ENCODE measurements at regions not wholly inside any gene's neighbourhood (a gene's known extent, or its start where the extent isn't known, plus 50 kb on each side); places are given as distances from the start of the nearest gene placed in this dataset.

DNA sequence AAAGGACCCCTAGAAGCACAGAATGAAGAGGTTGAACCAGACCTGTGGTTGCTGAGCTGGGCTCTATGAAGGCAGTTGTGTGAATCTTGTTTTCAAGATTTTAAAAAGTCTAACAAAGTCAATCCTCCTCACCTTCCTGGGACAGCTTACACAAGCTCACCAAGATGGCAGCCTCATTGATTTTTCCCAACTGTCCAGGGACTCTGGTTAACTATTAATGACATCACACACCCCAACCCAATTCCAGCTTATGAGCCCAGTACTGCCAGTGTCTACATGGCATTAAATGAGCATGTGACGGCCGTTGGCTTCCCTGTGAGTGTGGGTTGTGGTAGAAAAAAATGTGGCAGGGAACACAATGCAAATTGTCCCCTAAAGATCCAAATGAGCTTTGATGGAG lies 137.0 kb downstream of the CHST1 start:
- TF ChIP-seq, protein P1, sequence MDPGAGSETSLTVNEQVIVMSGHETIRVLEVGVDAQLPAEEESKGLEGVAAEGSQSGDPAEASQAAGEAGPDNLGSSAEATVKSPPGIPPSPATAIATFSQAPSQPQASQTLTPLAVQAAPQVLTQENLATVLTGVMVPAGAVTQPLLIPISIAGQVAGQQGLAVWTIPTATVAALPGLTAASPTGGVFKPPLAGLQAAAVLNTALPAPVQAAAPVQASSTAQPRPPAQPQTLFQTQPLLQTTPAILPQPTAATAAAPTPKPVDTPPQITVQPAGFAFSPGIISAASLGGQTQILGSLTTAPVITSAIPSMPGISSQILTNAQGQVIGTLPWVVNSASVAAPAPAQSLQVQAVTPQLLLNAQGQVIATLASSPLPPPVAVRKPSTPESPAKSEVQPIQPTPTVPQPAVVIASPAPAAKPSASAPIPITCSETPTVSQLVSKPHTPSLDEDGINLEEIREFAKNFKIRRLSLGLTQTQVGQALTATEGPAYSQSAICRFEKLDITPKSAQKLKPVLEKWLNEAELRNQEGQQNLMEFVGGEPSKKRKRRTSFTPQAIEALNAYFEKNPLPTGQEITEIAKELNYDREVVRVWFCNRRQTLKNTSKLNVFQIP (CRISPR knock-in tag; IDR thresholded peaks at IDR 0.05; ENCODE audit: borderline replicate concordance, low read depth) = no peak
- TF ChIP-seq, protein P2, sequence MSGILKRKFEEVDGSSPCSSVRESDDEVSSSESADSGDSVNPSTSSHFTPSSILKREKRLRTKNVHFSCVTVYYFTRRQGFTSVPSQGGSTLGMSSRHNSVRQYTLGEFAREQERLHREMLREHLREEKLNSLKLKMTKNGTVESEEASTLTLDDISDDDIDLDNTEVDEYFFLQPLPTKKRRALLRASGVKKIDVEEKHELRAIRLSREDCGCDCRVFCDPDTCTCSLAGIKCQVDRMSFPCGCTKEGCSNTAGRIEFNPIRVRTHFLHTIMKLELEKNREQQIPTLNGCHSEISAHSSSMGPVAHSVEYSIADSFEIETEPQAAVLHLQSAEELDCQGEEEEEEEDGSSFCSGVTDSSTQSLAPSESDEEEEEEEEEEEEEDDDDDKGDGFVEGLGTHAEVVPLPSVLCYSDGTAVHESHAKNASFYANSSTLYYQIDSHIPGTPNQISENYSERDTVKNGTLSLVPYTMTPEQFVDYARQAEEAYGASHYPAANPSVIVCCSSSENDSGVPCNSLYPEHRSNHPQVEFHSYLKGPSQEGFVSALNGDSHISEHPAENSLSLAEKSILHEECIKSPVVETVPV (CRISPR knock-in tag; IDR thresholded peaks at IDR 0.05) = no peak
- TF ChIP-seq ZFP3 (CRISPR knock-in tag; IDR thresholded peaks at IDR 0.05) (no peak), TCF4 (CRISPR knock-in tag; IDR thresholded peaks at IDR 0.05; ENCODE audit: borderline replicate concordance) (no peak), ISL1 (CRISPR knock-in tag; IDR thresholded peaks at IDR 0.05) (no peak), CSDC2 (CRISPR knock-in tag; IDR thresholded peaks at IDR 0.05) (no peak), ESRRG (CRISPR knock-in tag; IDR thresholded peaks at IDR 0.05) (no peak), TOX (CRISPR knock-in tag; IDR thresholded peaks at IDR 0.05; ENCODE audit: borderline replicate concordance) (no peak), ZNF70 (CRISPR knock-in tag; IDR thresholded peaks at IDR 0.05) (no peak)
- TF ChIP-seq, protein P3, sequence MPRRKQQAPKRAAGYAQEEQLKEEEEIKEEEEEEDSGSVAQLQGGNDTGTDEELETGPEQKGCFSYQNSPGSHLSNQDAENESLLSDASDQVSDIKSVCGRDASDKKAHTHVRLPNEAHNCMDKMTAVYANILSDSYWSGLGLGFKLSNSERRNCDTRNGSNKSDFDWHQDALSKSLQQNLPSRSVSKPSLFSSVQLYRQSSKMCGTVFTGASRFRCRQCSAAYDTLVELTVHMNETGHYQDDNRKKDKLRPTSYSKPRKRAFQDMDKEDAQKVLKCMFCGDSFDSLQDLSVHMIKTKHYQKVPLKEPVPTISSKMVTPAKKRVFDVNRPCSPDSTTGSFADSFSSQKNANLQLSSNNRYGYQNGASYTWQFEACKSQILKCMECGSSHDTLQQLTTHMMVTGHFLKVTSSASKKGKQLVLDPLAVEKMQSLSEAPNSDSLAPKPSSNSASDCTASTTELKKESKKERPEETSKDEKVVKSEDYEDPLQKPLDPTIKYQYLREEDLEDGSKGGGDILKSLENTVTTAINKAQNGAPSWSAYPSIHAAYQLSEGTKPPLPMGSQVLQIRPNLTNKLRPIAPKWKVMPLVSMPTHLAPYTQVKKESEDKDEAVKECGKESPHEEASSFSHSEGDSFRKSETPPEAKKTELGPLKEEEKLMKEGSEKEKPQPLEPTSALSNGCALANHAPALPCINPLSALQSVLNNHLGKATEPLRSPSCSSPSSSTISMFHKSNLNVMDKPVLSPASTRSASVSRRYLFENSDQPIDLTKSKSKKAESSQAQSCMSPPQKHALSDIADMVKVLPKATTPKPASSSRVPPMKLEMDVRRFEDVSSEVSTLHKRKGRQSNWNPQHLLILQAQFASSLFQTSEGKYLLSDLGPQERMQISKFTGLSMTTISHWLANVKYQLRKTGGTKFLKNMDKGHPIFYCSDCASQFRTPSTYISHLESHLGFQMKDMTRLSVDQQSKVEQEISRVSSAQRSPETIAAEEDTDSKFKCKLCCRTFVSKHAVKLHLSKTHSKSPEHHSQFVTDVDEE (CRISPR knock-in tag; IDR thresholded peaks at IDR 0.05) = no peak

DNA sequence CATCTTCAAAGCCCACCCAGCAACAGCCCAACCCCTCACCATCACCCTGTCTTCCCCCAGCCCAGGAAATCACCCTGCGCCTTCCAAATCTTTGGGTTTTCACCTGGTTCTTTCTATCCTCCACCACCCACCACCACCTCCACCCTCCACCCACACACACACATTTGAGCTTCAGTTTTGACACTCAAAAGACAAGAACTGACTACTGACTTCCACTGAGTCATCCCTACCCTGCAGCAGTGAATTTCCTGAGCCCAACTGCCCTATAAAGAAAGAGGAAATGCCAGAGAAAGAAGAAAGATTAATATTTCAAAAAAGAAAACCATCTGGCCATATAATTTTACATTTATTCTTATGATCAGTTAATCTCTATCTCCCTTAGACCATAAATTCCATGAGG lies 137.5 kb downstream of the CHST1 start:
- no peak for TF ChIP-seq ZC3H10 (CRISPR knock-in tag; IDR thresholded peaks at IDR 0.05)
- TF ChIP-seq, protein P2 (CRISPR knock-in tag; IDR thresholded peaks at IDR 0.05) = no peak
- TF ChIP-seq ZFP30 (CRISPR knock-in tag; IDR thresholded peaks at IDR 0.05) = no peak
- TF ChIP-seq OSR1 (CRISPR knock-in tag; IDR thresholded peaks at IDR 0.05) = no peak
- TF ChIP-seq GLIS3 (CRISPR knock-in tag; IDR thresholded peaks at IDR 0.05) = no peak
- no peak for TF ChIP-seq ARNTL (CRISPR knock-in tag; IDR thresholded peaks at IDR 0.05; ENCODE audit: borderline replicate concordance, low read depth)
- no peak for ATAC-seq

More for the DNA sequence above, 137.0 kb downstream of the CHST1 start:
- no peak for ATAC-seq

DNA sequence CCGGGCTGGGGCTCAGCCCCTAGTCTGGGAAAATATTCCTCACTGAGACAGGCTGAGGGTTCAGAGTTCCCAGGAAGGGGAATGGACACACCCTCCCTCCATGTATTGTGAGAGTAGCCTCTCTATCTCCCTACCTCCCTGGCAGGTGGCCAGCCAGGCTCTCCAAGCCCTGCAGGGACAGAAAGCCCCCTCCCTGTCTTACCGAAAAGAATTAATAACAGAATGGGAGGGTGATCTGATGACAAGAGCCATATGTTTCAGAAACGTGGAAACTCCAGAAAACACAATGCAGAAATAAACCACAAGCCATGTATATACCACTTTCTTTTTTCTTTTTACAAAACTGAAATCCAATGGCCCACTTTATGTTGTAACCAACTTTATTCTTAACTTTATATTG lies 140.0 kb downstream of the CHST1 start:
- ATAC-seq = no peak
- TF ChIP-seq GLIS3 (CRISPR knock-in tag; IDR thresholded peaks at IDR 0.05) (no peak), ZNF70 (CRISPR knock-in tag; IDR thresholded peaks at IDR 0.05) (no peak), TCF4 (CRISPR knock-in tag; IDR thresholded peaks at IDR 0.05; ENCODE audit: borderline replicate concordance) (no peak), BACH2 (CRISPR knock-in tag; IDR thresholded peaks at IDR 0.05; ENCODE audit: borderline replicate concordance) (no peak), SNAI2 (CRISPR knock-in tag; IDR thresholded peaks at IDR 0.05) (no peak), RARB (CRISPR knock-in tag; IDR thresholded peaks at IDR 0.05) (no peak), PPARA (CRISPR knock-in tag; IDR thresholded peaks at IDR 0.05; ENCODE audit: borderline replicate concordance) (no peak), ISL1 (CRISPR knock-in tag; IDR thresholded peaks at IDR 0.05) (no peak), ESRRG (CRISPR knock-in tag; IDR thresholded peaks at IDR 0.05) (no peak), ZNF565 (CRISPR knock-in tag; conservative IDR thresholded peaks at IDR 0.05; ENCODE audit: low read depth) (no peak), ARNTL (CRISPR knock-in tag; IDR thresholded peaks at IDR 0.05; ENCODE audit: borderline replicate concordance, low read depth) (no peak), ZFP30 (CRISPR knock-in tag; IDR thresholded peaks at IDR 0.05) (no peak), OSR1 (CRISPR knock-in tag; IDR thresholded peaks at IDR 0.05) (no peak)
- TF ChIP-seq, protein P2 (CRISPR knock-in tag; IDR thresholded peaks at IDR 0.05) = no peak
- TF ChIP-seq, protein P4, sequence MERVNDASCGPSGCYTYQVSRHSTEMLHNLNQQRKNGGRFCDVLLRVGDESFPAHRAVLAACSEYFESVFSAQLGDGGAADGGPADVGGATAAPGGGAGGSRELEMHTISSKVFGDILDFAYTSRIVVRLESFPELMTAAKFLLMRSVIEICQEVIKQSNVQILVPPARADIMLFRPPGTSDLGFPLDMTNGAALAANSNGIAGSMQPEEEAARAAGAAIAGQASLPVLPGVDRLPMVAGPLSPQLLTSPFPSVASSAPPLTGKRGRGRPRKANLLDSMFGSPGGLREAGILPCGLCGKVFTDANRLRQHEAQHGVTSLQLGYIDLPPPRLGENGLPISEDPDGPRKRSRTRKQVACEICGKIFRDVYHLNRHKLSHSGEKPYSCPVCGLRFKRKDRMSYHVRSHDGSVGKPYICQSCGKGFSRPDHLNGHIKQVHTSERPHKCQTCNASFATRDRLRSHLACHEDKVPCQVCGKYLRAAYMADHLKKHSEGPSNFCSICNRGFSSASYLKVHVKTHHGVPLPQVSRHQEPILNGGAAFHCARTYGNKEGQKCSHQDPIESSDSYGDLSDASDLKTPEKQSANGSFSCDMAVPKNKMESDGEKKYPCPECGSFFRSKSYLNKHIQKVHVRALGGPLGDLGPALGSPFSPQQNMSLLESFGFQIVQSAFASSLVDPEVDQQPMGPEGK (CRISPR knock-in tag; IDR thresholded peaks at IDR 0.05; ENCODE audit: borderline replicate concordance) = no peak
- TF ChIP-seq, protein P3 (CRISPR knock-in tag; IDR thresholded peaks at IDR 0.05) = no peak
- TF ChIP-seq, protein P1 (CRISPR knock-in tag; IDR thresholded peaks at IDR 0.05; ENCODE audit: borderline replicate concordance, low read depth) = no peak
